Mammary epithelial cell (primary cell): ENCODE measurements at regions not wholly inside any gene's neighbourhood (a gene's known extent, or its start where the extent isn't known, plus 50 kb on each side); places are given as distances from the start of the nearest gene placed in this dataset.

Experiments used
- EZH2 ChIP-seq: IDR thresholded peaks from 2 replicates; pipeline ENCODE4 v1.6.1; 2012; ENCODE audit warnings: low read length, inconsistent platforms, borderline replicate concordance
- TF ChIP-seq, protein P1 (sequence below), 2 donors: IDR thresholded peaks in 1 of 2; conservative IDR thresholded peaks in 1 of 2; 2 replicates each; pipeline ENCODE4 v1.5.1; 2011 to 2012; ENCODE audit warnings: inconsistent platforms in 2 of 2, low read length in 2 of 2, mild to moderate bottlenecking in 2 of 2, control low read depth in 1 of 2, low read depth in 1 of 2; ENCODE audit not compliant: insufficient read depth in 1 of 2; ENCODE audit errors: extremely low read depth in 1 of 2

DNA sequence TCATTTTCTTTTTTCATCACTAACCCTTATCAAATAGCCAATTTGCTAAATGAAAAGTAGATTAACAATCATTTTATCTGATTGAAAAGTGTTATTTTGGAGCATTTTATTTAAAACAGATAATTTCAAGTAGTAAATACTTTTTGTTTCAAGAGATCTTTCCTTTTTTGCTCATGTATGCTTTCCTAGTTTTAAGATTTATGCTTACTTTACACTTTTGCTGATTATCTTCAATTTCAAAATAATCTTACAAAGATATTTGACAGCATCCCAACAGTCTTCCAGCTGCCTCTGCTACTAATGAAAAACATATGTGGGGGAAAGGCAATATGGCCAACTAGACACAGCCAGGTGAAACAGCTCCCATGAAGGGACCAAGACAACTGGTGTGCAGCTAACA, 1027.3 kb upstream of the CDH9 start:
- TF ChIP-seq, protein P1, sequence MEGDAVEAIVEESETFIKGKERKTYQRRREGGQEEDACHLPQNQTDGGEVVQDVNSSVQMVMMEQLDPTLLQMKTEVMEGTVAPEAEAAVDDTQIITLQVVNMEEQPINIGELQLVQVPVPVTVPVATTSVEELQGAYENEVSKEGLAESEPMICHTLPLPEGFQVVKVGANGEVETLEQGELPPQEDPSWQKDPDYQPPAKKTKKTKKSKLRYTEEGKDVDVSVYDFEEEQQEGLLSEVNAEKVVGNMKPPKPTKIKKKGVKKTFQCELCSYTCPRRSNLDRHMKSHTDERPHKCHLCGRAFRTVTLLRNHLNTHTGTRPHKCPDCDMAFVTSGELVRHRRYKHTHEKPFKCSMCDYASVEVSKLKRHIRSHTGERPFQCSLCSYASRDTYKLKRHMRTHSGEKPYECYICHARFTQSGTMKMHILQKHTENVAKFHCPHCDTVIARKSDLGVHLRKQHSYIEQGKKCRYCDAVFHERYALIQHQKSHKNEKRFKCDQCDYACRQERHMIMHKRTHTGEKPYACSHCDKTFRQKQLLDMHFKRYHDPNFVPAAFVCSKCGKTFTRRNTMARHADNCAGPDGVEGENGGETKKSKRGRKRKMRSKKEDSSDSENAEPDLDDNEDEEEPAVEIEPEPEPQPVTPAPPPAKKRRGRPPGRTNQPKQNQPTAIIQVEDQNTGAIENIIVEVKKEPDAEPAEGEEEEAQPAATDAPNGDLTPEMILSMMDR (conservative IDR thresholded peaks at IDR 0.05 in 1 of 2, IDR thresholded peaks at IDR 0.05 in 1 of 2; ENCODE audit: extremely low read depth in 1 of 2, insufficient read depth in 1 of 2, low read depth in 1 of 2, low read length in 2 of 2): no peak
- TF ChIP-seq EZH2: no peak
